ENCODE measurements at regions not wholly inside any gene's neighbourhood (a gene's known extent, or its start where the extent isn't known, plus 50 kb on each side); places are given as distances from the start of the nearest gene placed in this dataset.

DNA sequence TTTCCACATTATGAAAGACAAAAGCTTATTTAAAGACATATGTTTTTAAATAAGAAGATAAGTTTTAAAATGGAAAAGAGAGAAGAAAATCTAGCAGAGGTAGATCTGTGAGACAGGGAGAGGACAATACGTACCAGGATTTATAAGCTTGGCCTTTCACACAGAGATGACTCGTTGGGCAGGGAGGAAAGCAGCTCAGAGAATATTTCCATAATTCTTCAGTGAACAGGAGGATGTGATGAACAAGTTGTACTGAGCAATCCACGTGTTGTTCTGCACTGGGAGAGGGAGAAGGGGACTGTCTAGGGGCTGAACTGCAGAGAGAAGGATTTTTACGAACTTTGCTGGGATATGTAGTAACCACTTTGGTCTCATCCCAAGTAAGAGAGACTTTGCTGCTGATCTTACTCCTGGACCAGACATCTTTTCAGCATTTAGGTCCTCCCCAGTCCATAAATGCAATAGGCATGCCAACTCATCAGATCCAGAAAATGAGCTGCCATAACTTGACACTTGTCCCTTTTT, 162.5 kb upstream of the SETBP1 start:
- TF ChIP-seq, protein P1, sequence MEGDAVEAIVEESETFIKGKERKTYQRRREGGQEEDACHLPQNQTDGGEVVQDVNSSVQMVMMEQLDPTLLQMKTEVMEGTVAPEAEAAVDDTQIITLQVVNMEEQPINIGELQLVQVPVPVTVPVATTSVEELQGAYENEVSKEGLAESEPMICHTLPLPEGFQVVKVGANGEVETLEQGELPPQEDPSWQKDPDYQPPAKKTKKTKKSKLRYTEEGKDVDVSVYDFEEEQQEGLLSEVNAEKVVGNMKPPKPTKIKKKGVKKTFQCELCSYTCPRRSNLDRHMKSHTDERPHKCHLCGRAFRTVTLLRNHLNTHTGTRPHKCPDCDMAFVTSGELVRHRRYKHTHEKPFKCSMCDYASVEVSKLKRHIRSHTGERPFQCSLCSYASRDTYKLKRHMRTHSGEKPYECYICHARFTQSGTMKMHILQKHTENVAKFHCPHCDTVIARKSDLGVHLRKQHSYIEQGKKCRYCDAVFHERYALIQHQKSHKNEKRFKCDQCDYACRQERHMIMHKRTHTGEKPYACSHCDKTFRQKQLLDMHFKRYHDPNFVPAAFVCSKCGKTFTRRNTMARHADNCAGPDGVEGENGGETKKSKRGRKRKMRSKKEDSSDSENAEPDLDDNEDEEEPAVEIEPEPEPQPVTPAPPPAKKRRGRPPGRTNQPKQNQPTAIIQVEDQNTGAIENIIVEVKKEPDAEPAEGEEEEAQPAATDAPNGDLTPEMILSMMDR (IDR thresholded peaks at IDR 0.05; ENCODE audit: insufficient read depth, low read length, poor library complexity, severe bottlenecking), result no peak
- no peak for DNase-seq (ENCODE audit: extremely low read depth, insufficient read length)
- Histone ChIP-seq H3K4me3 (replicated peaks; ENCODE audit: low read depth, low read length) (no peak overlapping the region), H3K27me3 (replicated peaks; ENCODE audit: control insufficient read depth, insufficient read depth, low read length) (no peaks in the 10 kb centered on the region), H3K36me3 (ENCODE audit: control insufficient read depth, insufficient read depth, low read length) (no peaks in the 10 kb centered on the region)

DNA sequence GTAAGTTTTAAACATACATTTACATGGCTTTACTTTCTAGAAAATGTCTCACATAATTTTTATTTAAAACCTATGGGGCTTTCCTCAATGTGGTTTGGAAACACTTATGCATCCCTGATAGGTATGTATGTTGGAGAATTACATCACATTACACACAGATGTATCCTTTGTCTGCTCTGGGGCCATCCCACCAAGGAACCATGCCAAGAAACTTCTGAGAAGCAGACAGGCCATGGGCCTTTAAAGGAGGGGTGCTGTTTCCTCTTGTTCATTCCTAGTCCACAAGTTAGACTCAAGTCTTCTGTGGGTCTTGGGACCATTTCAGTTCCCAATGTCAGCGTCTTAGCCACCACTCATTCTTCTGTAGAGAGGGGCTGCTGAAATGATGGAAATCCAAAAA, 162.0 kb upstream of the SETBP1 start:
- no peak for DNase-seq (ENCODE audit: extremely low read depth, insufficient read length)
- TF ChIP-seq, protein P1 (IDR thresholded peaks at IDR 0.05; ENCODE audit: insufficient read depth, low read length, poor library complexity, severe bottlenecking), result no peak

DNA sequence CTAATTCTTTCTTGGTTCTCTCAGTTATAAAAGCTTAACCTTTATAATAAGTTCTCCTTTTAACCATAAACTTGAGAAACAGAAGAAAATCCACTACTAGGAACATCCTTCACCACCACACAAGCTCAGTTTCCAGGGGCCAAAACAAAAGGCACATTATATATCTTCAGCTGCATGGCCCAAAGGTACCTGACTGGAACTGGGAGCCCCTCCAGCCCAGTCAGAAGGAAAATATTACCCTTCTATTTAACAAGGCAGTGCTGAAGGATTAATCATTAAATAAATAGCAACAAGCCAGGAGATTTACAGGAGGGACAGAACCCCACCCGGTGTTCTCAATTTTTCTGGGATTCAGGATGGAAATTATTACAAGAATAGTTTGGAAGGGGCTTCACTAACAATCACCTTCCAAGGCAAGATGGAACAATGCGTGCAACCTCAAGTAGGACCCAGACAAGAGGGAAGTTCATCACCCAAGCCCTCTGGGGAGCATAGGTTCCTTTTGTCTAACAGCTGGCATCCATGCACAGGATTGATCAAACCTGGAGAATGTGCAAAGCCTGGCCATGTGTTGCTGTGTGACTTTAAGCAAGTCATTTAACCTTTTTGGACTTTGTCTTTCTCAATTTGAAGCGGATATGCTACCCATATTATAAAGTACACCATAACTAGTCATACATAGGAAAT, 159.6 kb upstream of the SETBP1 start:
- DNase-seq (ENCODE audit: extremely low read depth, insufficient read length), result no peak
- TF ChIP-seq, protein P1 (IDR thresholded peaks at IDR 0.05; ENCODE audit: insufficient read depth, low read length, poor library complexity, severe bottlenecking), result no peak
- Histone ChIP-seq H3K27me3 (replicated peaks; ENCODE audit: control insufficient read depth, insufficient read depth, low read length) (no peaks in the 10 kb centered on the region), H3K4me3 (replicated peaks; ENCODE audit: low read depth, low read length) (no peak overlapping the region), H3K36me3 (ENCODE audit: control insufficient read depth, insufficient read depth, low read length) (no peaks in the 10 kb centered on the region)

More for the DNA sequence above, 162.0 kb upstream of the SETBP1 start:
- H3K4me3 ChIP-seq (replicated peaks; ENCODE audit: low read depth, low read length), result no peak overlapping the region
- H3K36me3 ChIP-seq (ENCODE audit: control insufficient read depth, insufficient read depth, low read length), result no peaks in the 10 kb centered on the region
- H3K27me3 ChIP-seq (replicated peaks; ENCODE audit: control insufficient read depth, insufficient read depth, low read length), result no peaks in the 10 kb centered on the region

DNA sequence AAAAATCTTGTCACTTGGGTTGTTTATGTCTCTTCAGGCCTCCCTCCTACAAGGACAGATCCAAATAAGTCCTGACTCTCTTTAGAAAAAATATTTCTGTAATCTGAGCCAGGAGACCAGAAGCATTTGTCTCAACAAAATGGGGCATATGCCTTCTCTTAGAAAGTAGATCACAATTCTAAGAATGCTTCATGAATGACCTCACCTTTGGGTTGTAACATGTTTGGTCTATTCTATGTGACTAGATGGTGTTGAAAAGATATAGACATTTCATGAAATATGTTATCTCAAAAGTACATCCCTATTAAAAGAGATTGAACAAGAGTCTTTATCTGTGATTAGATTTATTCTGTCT, 159.0 kb upstream of the SETBP1 start:
- no peaks in the 10 kb centered on the region for H3K36me3 ChIP-seq (ENCODE audit: control insufficient read depth, insufficient read depth, low read length)
- no peak overlapping the region for H3K4me3 ChIP-seq (replicated peaks; ENCODE audit: low read depth, low read length)
- TF ChIP-seq, protein P1 (IDR thresholded peaks at IDR 0.05; ENCODE audit: insufficient read depth, low read length, poor library complexity, severe bottlenecking), result no peak
- DNase-seq (ENCODE audit: extremely low read depth, insufficient read length), result no peak
- H3K27me3 ChIP-seq (replicated peaks; ENCODE audit: control insufficient read depth, insufficient read depth, low read length), result no peaks in the 10 kb centered on the region

DNA sequence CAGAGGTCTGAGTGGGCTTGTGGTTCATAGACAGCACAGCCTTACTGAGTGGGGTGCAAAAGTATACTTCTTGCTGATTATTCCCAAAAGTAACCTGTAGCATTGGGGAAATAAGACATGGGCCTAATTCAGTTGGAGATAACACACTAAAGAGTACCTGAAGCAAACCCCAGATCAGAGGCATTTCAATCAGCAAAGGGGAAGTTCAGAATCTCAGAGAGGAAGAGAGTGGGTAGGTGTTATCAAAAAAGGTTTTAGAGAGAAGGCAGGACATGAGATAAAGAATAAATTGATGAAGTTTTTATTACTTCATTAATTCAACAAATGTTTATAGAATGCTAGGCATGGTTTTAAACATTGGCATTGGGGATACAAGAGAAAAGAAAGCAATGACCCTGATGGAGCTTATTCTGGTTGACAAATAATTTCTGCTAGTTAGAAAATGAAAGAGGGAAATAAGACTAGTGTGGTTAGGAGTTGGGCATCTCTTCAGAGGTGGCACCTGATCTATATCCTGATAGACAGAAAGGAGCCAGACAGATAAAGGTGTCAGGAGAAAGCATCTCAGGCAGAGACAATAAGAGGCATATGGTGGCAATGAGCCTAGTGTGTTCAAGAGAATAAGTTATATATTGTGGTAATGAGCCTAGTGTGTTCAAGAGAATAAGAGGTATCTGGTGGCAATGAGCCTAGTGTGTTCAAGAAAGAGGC, 153.8 kb upstream of the SETBP1 start:
- Histone ChIP-seq H3K4me3 (replicated peaks; ENCODE audit: low read depth, low read length) (no peak overlapping the region), H3K27me3 (replicated peaks; ENCODE audit: control insufficient read depth, insufficient read depth, low read length) (no peaks in the 10 kb centered on the region), H3K36me3 (ENCODE audit: control insufficient read depth, insufficient read depth, low read length) (no peaks in the 10 kb centered on the region)
- TF ChIP-seq, protein P1 (IDR thresholded peaks at IDR 0.05; ENCODE audit: insufficient read depth, low read length, poor library complexity, severe bottlenecking), result no peak
- no peak for DNase-seq (ENCODE audit: extremely low read depth, insufficient read length)

All from GM06990 (cell line).